ACC112 (cell line): ENCODE measurements at regions not wholly inside any gene's neighbourhood (a gene's known extent, or its start where the extent isn't known, plus 50 kb on each side); places are given as distances from the start of the nearest gene placed in this dataset.
"Not testable (repeated sequence)": the region's sequence is repeated elsewhere in the genome, so short reads cannot be mapped to it uniquely, and the experiment has no call there.

Source experiments
- H2AFZ ChIP-seq: fragments of 200-600 bp; sonication (generic); one replicate; pipeline ENCODE4 v1.6.0; 2017; ENCODE audit warnings: antibody characterized with exemption, low read length; ENCODE audit not compliant: unreplicated experiment
- H3K27ac ChIP-seq: fragments of 200-600 bp; sonication (generic); 2 replicates; pipeline ENCODE4 v1.5.1; 2014; ENCODE audit warnings: low read depth, mild to moderate bottlenecking, antibody characterized with exemption, low read length, moderate library complexity
- H3K27me3 ChIP-seq: fragments of 200-600 bp; sonication (generic); 2 replicates; pipeline ENCODE4 v1.6.1; 2014; ENCODE audit warnings: mild to moderate bottlenecking, antibody characterized with exemption, low read length, moderate library complexity, mixed read lengths; ENCODE audit not compliant: insufficient read depth
- H3K36me3 ChIP-seq: fragments of 200-600 bp; sonication (generic); 2 replicates; pipeline ENCODE4 v1.6.1; 2016; ENCODE audit warnings: mild to moderate bottlenecking, antibody characterized with exemption, low read length, moderate library complexity, mixed read lengths; ENCODE audit not compliant: insufficient read depth
- H3K4me1 ChIP-seq: fragments of 200-600 bp; sonication (generic); one replicate; pipeline ENCODE4 v1.6.1; 2016; ENCODE audit warnings: low read length, mixed read lengths; ENCODE audit not compliant: insufficient read depth, unreplicated experiment, control insufficient read depth
- H3K4me3 ChIP-seq: fragments of 200-600 bp; sonication (generic); 2 replicates; pipeline ENCODE4 v1.5.1; 2014; ENCODE audit warnings: mild to moderate bottlenecking, low read depth, low read length
- H3K79me2 ChIP-seq: fragments of 200-600 bp; sonication (generic); one replicate; pipeline ENCODE4 v1.6.0; 2016; ENCODE audit warnings: low read length; ENCODE audit not compliant: control insufficient read depth, unreplicated experiment, insufficient read depth

- H3K79me2 ChIP-seq, result no peaks in the 10 kb centered on the region
- H3K27me3 ChIP-seq, result no peaks in the 10 kb centered on the region
- no peak overlapping the region for H3K27ac ChIP-seq
- no peaks in the 10 kb centered on the region for H3K4me1 ChIP-seq
- H3K4me3 ChIP-seq, result no peak overlapping the region
- no peaks in the 10 kb centered on the region for H3K36me3 ChIP-seq
- no peak overlapping the region for H2AFZ ChIP-seq
These were observed 809.5 kb upstream of the SLITRK6 start for GRCh38 chr13:86608701-86609100.

DNA sequence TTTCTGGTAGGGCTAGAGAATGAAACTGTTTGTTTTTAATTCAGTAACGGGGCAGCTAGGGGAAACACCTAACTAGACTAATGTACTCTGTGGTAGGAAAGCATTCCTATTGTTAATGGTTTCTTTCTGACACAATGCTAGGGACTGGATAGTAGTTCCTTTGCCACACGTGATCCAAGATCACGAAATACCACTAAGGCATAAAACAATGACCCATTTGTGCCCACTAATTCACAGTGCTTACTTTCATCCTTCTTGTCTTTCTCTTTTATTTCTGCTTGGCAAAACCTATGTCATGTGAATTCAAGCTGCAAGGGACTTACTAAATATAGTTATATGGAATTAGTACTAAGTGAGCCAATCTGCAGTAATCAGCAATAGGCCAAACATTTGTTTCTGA is 834.1 kb upstream of the SLITRK6 start:
- no peaks in the 10 kb centered on the region for H3K4me1 ChIP-seq
- no peaks in the 10 kb centered on the region for H3K36me3 ChIP-seq
- no peak overlapping the region for H3K4me3 ChIP-seq
- H3K27ac ChIP-seq, result no peak overlapping the region
- H3K27me3 ChIP-seq, result no peaks in the 10 kb centered on the region
- H3K79me2 ChIP-seq, result no peaks in the 10 kb centered on the region
- no peak overlapping the region for H2AFZ ChIP-seq

GRCh38 chr13:86651171-86651570 is 852.0 kb upstream of the SLITRK6 start:
- H3K36me3 ChIP-seq, H3K79me2 ChIP-seq, H2AFZ ChIP-seq, H3K4me3 ChIP-seq, H3K27me3 ChIP-seq, H3K4me1 ChIP-seq, H3K27ac ChIP-seq: not testable (repeated sequence)

- no peaks in the 10 kb centered on the region for H3K4me1 ChIP-seq
- H2AFZ ChIP-seq, result no peak overlapping the region
- no peak overlapping the region for H3K27ac ChIP-seq
- H3K4me3 ChIP-seq, result no peak overlapping the region
- H3K36me3 ChIP-seq, result no peaks in the 10 kb centered on the region
- no peaks in the 10 kb centered on the region for H3K27me3 ChIP-seq
- H3K79me2 ChIP-seq, result no peaks in the 10 kb centered on the region
These were observed 853.8 kb upstream of the SLITRK6 start for GRCh38 chr13:86653009-86653408.

- H3K27me3 ChIP-seq, result no peaks in the 10 kb centered on the region
- no peak overlapping the region for H3K27ac ChIP-seq
- no peak overlapping the region for H3K4me3 ChIP-seq
- no peaks in the 10 kb centered on the region for H3K4me1 ChIP-seq
- H2AFZ ChIP-seq, result no peak overlapping the region
- no peaks in the 10 kb centered on the region for H3K79me2 ChIP-seq
- no peaks in the 10 kb centered on the region for H3K36me3 ChIP-seq
These were observed 856.3 kb upstream of the SLITRK6 start for GRCh38 chr13:86655561-86655960.

GRCh38 chr13:86660090-86660489 is 860.9 kb upstream of the SLITRK6 start:
- Histone ChIP-seq H2AFZ (no peak overlapping the region), H3K27me3 (no peaks in the 10 kb centered on the region), H3K36me3 (no peaks in the 10 kb centered on the region), H3K4me1 (no peaks in the 10 kb centered on the region), H3K27ac (no peak overlapping the region), H3K79me2 (no peaks in the 10 kb centered on the region), H3K4me3 (no peak overlapping the region)

DNA sequence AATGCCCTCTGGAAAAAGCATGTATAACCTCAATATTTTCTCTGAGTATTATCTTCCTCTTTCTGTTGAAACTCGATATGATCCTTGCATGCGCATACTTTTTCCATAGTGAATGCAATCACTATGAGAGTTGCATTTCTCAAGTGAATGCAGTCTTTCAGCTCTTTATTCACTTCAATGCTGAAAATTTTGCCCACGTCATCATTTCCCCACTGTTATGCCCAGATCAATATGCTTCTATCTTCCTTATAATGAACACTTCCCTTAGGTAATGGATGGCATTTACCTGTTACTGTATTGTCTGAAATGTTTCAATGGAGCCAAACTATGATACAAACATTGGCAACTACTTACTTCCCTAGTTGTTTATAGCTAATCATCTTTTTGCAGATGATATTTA is 866.6 kb upstream of the SLITRK6 start:
- no peaks in the 10 kb centered on the region for H3K36me3 ChIP-seq
- no peaks in the 10 kb centered on the region for H3K27me3 ChIP-seq
- no peaks in the 10 kb centered on the region for H3K4me1 ChIP-seq
- no peaks in the 10 kb centered on the region for H3K79me2 ChIP-seq
- H3K27ac ChIP-seq, result no peak overlapping the region
- no peak overlapping the region for H3K4me3 ChIP-seq
- no peak overlapping the region for H2AFZ ChIP-seq

- H3K27me3 ChIP-seq, result no peaks in the 10 kb centered on the region
- H3K27ac ChIP-seq, result no peak overlapping the region
- no peaks in the 10 kb centered on the region for H3K4me1 ChIP-seq
- H2AFZ ChIP-seq, result no peak overlapping the region
- no peaks in the 10 kb centered on the region for H3K36me3 ChIP-seq
- no peaks in the 10 kb centered on the region for H3K79me2 ChIP-seq
- H3K4me3 ChIP-seq, result no peak overlapping the region
These were observed 874.8 kb upstream of the SLITRK6 start for GRCh38 chr13:86673931-86674431.

DNA sequence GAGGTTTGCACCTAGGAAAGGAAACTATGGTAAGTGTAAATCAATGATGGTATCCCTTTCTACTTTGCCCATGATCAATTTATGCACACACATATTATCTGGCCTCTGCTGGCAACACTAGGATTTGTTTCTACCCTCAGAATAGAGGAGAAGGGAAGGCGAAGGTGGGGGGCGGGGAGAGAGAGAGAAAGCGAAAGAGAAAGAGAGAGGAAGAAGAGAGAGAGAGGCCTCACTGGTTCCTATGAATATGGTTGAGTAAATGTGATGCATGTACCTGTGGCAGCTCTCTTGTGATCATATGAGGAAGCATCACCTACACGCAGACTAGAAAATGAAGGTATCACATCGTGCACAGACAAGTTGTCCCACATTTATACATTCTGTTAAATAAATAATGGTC is 882.0 kb upstream of the SLITRK6 start:
- Histone ChIP-seq H2AFZ (no peak overlapping the region), H3K27ac (no peak overlapping the region), H3K27me3 (no peaks in the 10 kb centered on the region), H3K36me3 (no peaks in the 10 kb centered on the region), H3K79me2 (no peaks in the 10 kb centered on the region), H3K4me3 (0 out of 2 replicates have a peak overlapping the region, but pooled peaks have one; percentile 54), H3K4me1 (no peaks in the 10 kb centered on the region)

DNA sequence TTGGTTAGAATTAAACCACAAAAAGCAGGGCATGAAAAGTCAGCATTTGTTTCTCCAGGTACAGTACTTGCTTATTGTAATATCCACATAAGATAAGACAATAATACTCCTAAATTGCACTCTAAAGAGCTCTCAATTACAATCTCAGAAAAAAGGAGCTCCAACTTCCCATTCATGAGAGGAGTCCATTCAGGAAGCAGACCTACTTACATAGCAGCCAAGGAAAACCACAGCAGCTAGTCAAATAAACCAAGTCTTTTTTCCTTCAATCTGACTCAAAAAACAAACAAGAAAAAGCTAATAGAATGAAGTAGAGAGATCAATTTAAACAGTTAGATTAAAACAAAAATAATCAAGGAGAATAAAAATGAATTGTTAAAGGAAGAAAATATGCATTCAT is 885.2 kb upstream of the SLITRK6 start:
- H2AFZ ChIP-seq, result no peak overlapping the region
- no peaks in the 10 kb centered on the region for H3K79me2 ChIP-seq

GRCh38 chr13:86689911-86690310 is 890.7 kb upstream of the SLITRK6 start:
- no peaks in the 10 kb centered on the region for H3K79me2 ChIP-seq
- no peaks in the 10 kb centered on the region for H3K36me3 ChIP-seq
- no peak overlapping the region for H3K27ac ChIP-seq
- no peak overlapping the region for H3K4me3 ChIP-seq
- no peaks in the 10 kb centered on the region for H3K4me1 ChIP-seq
- H3K27me3 ChIP-seq, result no peaks in the 10 kb centered on the region
- no peak overlapping the region for H2AFZ ChIP-seq

More for the DNA sequence above, 885.2 kb upstream of the SLITRK6 start:
- Histone ChIP-seq H3K27me3 (no peaks in the 10 kb centered on the region), H3K36me3 (no peaks in the 10 kb centered on the region), H3K4me1 (no peaks in the 10 kb centered on the region), H3K4me3 (no peak overlapping the region), H3K27ac (no peak overlapping the region)
